GM19351 (cell line): ENCODE measurements at regions not wholly inside any gene's neighbourhood (a gene's known extent, or its start where the extent isn't known, plus 50 kb on each side); places are given as distances from the start of the nearest gene placed in this dataset.
"Not testable (repeated sequence)": the region's sequence is repeated elsewhere in the genome, so short reads cannot be mapped to it uniquely, and the experiment has no call there.

Experiments used
- ATAC-seq: cut with Tn5 transposase; IDR thresholded peaks from one replicate; pipeline ENCODE4 v1.9.1; 2021; ENCODE audit warnings: mild to moderate bottlenecking, moderate library complexity; ENCODE audit not compliant: unreplicated experiment

DNA sequence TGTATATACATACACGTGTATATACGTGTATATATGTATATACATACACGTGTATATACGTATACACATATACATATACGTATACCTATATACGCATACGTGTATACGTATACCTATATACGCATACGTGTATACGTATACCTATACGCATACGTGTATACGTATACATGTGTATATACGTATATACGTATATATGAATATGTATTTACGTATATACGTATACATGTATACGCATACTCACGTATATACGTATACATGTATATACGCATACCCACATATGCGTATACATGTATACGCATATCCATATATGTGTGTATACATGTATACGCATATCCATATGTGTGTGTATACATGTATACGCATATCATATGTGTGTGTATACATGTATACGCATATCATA lies 487.8 kb upstream of the TMEFF2 start:
- ATAC-seq: not testable (repeated sequence)

DNA sequence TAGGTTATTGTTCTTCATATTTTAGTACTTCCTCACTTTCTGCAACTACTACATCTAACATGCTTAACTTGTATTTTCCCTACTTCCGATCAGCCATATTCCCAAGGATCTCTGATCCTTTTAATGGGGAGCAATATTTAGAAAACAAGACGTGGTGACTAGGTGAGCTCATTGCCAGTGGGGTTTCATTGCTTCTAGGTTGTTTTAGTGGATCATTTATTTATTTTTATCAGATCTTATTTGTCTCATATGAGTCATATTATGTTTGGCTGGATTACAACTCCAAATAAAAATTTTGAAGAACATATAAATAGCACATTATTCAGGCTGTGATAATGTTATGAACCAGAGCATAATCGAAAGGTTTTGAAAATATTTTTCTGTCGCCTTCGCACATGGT lies 480.9 kb upstream of the TMEFF2 start:
- ATAC-seq: no peak

DNA sequence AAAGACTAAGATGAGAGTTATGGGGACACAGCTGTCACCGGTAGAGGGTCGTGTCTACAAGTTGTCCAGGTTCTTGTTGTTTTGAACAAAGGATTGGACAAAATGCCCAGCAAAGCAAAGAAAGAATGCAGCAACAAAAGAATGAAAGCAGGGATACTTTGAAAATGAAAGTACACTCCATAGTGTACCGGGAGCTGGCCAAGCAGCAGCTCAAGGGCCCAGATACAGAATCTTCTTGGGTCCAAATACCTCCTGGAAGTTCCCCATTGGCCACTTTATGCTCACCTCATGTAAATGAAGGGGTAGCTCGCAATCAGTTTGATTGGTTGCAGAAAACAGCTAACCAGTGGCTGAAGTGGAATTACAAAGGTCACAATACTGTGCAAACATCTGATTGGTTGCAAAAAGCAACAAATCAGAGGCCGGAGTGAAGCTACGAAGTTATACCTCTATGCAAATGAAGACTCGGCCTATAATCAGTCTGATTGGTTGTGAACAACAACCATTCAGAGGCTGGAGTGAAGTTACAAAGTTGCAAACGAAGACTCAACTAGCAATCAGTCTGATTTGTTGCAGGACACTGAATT lies 474.9 kb upstream of the TMEFF2 start:
- no peak for ATAC-seq

DNA sequence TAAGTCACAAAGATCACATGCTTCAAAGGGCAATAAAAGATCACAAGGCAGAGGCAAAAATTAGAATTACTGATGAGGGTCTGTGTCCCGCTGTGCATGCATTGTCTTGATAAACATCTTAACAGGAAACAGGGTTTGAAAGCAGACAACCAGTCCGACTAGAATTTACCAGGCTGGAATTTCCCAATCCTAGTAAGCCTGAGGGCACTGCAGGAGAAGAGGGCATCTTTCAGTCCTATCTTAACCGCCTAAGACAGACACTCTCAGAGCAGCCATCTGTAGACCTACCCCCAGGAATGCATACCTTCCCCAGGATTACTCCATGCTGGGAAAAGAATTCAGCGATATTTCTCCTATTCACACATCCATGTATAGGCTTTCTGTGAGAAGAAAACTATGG lies 465.8 kb upstream of the TMEFF2 start:
- ATAC-seq: not testable (repeated sequence)

DNA sequence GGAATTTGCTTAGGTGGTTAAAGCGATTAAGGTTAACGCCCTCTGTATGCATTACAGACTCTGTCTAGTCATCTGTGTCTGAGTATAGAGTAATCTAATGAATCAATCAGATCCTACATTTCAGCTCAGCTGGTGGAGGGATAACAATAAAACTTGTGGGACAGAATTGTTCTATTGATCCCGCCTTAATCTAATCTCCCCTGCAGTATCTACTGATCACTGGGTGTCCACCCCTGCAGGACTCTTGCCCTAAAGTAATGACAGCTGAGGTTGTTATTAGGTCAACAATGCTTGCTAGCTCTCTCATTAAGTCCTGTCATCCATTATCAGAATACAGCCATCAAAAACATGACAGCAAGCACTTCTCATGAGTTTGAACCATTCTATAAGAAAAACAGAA lies 462.6 kb upstream of the TMEFF2 start:
- ATAC-seq: no peak

DNA sequence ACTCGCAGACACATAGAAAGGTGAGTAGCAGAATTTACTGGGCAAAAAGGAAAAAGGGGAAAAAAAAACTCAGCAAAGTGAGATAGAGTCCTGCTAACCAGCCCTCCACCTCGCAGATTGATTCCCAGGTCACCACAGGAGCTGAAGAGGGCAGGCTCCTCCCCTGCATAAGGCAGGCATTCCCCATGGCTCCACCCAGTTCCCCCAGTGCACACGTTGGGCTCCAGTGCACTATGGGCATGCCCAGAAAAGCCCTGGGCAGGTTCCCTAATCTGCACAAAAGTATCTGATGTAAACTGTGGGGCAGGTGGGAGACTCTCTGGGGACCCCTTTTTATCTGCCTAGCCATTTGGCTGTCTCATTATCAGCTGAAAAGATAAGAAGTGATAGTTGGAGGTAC lies 461.2 kb upstream of the TMEFF2 start:
- ATAC-seq: no peak

DNA sequence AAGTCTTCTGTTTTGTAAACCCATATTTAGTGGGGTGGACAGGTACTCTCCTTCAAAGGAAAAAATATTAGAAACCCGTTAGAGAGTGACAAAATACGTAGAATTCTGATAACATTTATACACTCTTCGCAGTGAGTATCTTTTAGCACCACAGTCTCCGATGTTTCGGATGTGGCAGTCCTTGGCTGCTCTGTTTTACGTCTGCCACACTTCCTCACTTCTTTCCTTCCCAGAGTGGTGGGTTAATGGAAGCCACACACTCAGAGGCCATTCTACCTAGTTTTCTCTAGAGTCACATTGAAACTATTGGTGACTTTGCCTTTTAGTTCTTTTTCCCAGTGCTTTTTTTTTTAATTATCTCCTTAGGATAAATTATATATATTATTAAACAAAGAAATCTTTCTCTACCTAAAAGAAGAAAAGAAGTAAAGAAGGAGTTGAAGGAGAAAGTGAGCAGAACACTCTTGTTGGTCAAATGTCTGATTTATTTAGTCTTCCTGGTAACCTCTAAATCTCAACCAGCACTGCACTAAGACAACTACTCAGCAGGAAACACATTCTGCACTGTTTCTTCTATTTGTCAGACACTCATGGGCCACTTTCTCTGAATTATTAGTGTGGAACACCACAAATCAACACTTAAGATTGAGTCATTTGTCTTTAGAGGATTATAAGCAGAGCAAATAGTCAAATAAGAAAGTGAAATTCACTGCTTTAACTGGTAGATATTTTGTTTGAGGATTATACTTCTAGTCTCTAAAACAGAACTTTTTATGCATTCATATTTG lies 451.3 kb upstream of the TMEFF2 start:
- no peak for ATAC-seq

DNA sequence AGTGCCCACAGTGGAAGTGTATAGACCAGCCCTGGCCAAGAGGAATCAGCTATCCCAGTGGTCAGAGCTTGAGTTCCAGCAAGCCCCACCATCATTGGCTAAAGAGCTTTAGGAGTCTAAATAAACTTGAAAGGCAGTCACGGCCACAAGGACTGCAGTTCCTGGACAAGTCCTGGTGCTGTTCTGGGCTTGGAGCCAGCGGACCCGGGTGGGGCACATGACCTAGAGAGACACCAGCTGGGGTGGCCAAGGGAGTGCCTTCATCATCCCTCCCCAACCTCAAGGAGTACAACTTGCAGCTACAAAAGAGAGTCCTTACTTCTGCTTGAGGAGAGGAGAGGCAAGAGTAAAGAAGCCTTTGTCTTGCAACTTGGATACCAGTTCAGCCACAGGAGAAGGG lies 439.8 kb upstream of the TMEFF2 start:
- no peak for ATAC-seq

DNA sequence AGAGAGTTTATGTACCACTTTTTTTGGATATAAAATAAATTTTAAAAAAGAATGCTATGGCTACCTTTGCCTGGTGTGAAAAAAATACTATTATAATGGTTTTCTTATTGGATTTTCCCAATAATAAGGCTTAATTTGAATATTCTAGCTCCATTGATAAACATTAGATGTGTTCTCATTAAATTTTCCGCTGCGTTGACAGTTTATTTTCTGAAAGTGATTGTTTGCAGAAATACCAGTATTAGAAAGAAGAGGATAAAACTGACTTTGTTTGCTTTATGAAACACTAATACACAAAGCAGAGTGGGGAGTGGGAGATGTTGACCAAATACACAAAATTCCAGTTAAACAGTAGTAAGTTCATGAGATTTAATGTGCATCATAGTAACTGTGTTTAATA lies 433.3 kb upstream of the TMEFF2 start:
- no peak for ATAC-seq

DNA sequence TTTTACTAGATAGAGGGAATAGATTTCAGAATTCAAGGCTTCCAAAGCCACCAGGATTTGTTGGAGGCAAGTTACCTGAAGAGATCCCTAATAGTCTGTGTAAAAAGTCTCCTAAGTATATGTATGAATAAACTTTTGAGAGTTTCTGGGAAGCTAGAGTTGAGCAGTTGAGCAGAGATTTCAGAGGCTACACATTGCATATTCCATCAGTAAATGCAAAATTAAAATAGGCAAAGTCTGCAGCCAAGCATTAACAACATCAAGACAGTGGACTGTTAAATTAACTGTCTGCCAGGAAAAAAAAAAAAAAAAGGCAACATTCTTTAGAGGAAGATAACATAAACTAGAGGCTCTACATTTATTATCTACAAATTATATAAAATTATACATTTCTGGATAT lies 420.4 kb upstream of the TMEFF2 start:
- ATAC-seq: no peak

DNA sequence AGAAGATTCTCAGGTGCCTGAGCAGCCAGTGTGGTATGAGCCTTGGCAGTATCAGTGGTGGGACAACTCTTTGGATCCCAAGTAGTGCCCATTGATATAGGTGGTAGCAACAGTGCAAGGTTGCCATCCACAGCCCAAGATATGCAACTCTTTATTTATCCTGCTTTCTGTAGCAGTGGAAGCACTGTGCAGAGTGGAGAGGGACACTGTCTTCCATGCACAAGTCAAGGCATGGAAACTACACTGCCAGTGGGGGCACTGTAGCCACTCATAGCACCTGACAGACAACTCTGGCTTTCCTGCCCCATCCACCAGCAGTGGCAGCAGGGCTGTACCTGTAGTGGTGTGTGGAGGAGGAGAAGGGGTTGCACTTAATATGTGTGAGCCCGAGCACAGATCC lies 409.6 kb upstream of the TMEFF2 start:
- no peak for ATAC-seq

DNA sequence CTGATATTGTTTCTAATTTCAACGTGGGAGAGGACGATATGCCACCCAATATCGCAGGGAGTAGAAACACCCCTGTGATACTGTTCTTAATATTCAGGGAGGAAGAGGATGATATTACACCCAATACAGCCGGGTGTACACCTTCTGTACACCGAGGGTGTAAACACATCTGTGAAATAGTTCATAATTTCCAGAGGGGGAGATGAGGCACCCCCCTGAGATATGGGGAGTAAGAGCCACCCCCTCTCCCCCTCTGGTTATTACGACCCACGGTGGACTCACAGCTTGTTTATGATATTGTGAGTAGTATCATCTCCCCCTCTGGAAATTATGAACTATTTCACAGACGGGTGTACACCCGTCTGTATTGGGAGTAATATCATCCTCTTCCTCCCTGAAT lies 403.9 kb upstream of the TMEFF2 start:
- not testable (repeated sequence) for ATAC-seq

DNA sequence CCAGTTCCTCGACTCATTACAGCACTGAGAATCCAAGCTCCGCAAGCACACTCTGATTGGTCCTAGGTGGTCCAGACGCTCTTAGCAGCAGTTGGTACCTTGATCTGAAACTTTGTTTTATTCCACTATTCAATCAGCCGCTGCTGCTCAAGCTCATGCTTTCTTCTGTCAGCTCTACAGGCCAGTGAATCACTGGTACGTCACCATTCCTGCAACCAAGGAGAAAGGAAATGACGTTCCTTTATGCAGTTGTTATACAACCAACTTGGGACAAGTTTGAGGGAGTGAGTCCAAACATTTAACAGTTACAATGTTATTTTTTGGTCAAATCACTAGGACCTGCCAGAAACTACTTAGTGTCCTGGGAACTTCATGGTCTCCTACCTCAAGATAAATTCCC lies 398.8 kb upstream of the TMEFF2 start:
- ATAC-seq: no peak

DNA sequence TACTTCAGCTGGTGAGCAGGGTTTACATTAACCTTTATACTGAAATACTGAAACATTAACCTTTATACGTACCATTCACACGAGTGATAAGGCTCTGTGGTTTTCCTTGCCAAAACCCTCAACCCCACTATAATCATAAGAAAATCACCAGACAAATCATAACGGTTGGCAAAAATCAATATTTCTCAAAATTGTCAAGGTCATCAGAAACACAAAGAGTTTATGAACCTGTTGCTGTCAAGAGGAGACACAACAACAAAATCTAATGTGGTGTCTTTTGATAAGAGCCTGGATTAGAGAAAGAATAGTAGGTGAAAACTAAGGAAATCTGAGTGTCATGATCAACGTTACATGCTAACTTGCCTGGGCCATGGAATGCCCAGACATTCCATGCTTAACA lies 396.9 kb upstream of the TMEFF2 start:
- no peak for ATAC-seq

DNA sequence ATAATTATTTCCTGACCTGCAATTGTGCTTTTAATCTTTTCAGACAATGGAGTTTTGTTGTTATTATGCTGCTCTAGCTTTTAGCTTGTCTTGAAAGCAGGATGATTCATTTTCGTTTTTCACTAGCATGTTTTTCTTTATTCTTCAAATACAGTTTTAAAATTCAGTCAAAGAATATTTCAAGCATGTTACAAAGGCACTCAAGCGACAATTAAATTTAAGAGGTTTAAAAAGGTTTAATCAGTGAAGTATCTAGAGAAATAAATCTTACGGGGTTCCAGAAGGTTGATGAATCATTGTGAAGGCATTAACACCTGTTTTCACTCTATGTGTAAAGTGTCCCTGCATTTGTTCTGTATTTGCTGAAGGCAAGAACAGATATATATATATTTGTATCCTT lies 390.7 kb upstream of the TMEFF2 start:
- ATAC-seq: no peak

DNA sequence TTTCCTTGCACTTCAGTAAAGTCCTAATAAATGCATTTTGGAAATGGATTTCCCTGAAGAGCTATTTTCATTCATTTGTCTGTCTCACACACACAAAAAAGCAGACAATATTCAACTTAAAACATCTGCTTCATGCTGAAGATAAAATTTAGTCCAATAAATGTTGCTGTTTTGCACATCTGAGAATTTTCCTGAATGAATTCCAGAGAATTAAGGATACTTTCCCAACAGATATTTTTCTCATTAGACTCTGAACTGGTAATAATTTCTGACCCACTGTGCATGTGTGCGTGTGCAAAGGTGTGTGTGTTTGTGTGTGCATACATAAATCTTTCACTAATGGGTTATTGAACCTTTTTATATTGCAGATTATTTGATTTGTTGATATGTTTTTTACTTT lies 390.2 kb upstream of the TMEFF2 start:
- no peak for ATAC-seq

DNA sequence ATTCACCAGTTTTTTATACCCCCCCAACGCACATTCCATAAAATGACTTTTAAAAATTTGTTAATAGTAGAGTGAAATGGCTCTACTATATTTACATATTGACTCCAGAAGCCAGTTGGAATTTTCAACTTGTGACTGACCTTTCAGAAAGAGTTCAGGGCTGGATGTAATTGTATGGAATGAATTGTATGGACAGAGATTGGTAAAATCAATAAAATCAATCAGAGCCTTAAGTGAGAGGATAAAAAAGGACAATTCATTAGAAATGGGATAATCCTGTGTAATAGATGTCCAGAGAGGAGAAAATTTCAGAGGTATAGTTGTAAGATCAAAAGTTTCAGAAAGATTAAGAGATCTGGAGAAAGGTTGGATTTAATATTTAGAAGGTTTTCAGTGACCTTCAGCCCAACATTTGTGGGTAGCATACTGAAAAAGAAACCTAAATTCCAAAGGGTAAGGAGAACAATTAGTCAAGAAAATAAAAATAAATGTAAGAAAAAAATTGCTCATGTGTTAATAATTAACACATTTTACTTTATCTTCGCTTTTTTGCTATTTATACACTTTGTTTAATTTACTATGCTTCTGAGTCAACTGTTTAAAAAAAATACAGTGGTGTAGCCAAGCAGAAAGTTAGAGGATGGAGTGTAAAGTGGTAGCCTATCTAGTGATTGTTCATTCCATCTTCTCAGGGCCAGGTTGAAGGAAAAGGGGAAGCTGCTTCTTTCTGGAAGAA lies 385.4 kb upstream of the TMEFF2 start:
- ATAC-seq: no peak

DNA sequence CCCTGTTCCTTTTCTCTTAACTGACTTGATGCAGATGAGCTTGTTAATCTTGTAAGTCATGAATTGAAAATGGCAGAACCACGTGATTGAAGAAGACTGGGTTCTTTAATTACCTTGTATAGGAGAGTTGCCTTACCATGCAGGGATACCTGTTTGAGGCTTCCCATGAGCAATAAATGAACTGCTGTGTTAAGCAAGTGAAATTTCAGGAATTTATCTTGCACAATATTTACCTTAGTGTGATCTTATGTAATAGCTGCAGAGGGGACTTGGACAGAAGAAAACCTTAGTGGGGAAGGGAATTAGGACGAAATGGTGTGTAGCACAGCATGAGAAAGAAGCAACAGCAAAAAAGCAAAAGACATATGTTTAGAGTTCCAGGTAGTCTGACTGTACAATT lies 384.0 kb upstream of the TMEFF2 start:
- no peak for ATAC-seq

DNA sequence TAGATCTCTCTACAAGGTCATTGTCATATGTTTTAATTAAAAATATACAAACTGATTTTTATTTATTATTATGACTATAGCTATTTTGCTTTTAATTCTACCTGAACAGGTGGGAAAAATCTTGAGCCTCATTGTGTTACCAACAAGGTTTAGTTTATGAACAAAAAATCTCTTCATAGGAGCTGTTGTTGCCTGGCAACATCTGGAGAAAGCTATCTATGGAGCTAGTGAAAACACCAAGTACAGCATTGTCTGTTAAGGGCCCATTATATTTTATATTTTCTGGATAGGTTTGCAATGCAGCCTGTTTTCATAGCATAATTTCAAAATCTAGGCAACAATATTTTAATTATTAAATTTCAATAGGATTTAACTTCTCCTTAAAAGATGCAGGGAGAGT lies 383.0 kb upstream of the TMEFF2 start:
- ATAC-seq: no peak

DNA sequence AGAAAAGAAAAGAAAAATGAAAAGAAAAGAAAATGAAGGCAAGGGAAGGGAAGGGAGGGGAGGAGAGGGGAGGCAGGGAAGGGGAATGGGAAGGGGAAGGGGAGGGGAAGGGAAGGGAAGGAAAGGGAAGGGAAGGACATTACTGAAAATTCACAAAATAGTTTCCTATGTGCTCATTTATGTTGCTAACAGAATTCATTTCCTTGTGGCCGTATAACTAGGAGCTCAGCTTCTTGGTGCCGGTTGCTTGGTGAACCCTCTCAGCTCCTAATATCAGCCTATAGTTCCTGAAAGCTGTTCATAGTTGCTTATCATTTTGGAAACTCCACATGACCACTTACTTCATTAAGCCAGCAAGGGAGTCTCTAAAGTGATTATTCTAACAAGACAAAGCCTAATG lies 379.8 kb upstream of the TMEFF2 start:
- ATAC-seq: no peak

DNA sequence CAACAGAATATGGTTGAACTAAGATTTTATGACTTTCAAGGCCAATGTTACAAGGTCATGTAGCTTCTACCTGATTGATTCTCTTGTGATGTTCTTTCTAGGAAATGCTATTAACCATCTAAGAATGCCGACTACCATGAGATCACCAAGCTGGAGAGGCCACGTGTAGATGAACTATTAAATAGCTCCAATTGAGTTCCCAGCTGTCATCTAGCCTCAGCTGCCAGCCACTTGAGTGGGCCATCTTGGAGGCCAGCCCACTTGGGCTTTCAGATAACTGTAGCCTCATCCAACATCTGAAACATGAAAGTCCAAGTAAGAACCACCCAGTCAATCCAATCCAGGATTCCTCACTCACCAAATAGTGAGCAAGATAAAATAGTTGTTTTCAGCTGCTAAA lies 376.9 kb upstream of the TMEFF2 start:
- ATAC-seq: no peak

DNA sequence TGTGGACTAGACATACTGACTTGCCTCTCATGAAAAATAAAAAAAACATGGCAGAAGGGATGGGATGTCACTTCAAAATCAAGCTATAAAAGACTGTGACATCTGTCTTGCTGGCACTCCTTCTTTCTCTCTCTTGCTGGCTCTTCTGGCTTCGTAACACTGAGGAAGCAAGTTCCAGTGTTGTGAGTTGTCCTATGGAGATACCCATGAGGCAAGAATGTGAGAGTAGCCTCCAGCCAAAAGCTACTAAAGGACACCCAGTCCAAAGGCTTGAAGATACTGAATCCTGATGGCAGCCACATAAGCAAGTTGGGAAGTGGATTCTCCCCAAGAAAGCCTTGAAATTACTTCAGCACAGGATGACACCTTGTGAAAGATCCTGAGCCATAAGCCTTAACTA lies 376.1 kb upstream of the TMEFF2 start:
- ATAC-seq: no peak
